RWPE2 (cell line): ENCODE measurements at regions not wholly inside any gene's neighbourhood (a gene's known extent, or its start where the extent isn't known, plus 50 kb on each side); places are given as distances from the start of the nearest gene placed in this dataset.

ENCODE experiments used
- ATAC-seq: fragments of 200-7000 bp; cut with Tn5 transposase; 3 replicates; pipeline ENCODE4 v1.9.1; 2021; ENCODE audit warnings: low read depth
- DNase-seq: peaks from one replicate; pipeline ENCODE4 v3.0.0-alpha.2; 2020; ENCODE audit warnings: low spot score
- H3K27ac ChIP-seq: fragments of 450-650 bp; 2 replicates; pipeline ENCODE4 v1.5.1; 2017; ENCODE audit warnings: mild to moderate bottlenecking; ENCODE audit not compliant: poor library complexity, severe bottlenecking
- H3K27me3 ChIP-seq: fragments of 250-450 bp; sonication (Bioruptor Pico); 2 replicates; pipeline ENCODE4 v1.5.1; 2021; ENCODE audit warnings: mild to moderate bottlenecking, moderate library complexity; ENCODE audit not compliant: insufficient read depth, poor library complexity, severe bottlenecking
- H3K36me3 ChIP-seq: fragments of 250-450 bp; sonication (Bioruptor Pico); 2 replicates; pipeline ENCODE4 v1.5.1; 2020; ENCODE audit warnings: low read depth, mild to moderate bottlenecking, moderate library complexity
- H3K4me1 ChIP-seq: fragments of 250-450 bp; sonication (Bioruptor Pico); 2 replicates; pipeline ENCODE4 v1.5.1; 2021; ENCODE audit warnings: mild to moderate bottlenecking, moderate library complexity; ENCODE audit not compliant: insufficient read depth, poor library complexity, severe bottlenecking
- H3K4me3 ChIP-seq: fragments of 250-450 bp; sonication (Bioruptor Pico); 2 replicates; pipeline ENCODE4 v1.5.1; 2021; ENCODE audit warnings: mild to moderate bottlenecking, moderate library complexity; ENCODE audit not compliant: severe bottlenecking
- H3K9me3 ChIP-seq: fragments of 250-450 bp; sonication (Bioruptor Pico); 2 replicates; pipeline ENCODE4 v1.5.1; 2021; ENCODE audit warnings: mild to moderate bottlenecking, moderate library complexity; ENCODE audit not compliant: severe bottlenecking
- TF ChIP-seq, protein P1 (sequence below): fragments of 450-650 bp; IDR thresholded peaks from one replicate; pipeline ENCODE4 v1.5.1; 2017; ENCODE audit warnings: mild to moderate bottlenecking, moderate library complexity; ENCODE audit not compliant: poor library complexity, severe bottlenecking

DNA sequence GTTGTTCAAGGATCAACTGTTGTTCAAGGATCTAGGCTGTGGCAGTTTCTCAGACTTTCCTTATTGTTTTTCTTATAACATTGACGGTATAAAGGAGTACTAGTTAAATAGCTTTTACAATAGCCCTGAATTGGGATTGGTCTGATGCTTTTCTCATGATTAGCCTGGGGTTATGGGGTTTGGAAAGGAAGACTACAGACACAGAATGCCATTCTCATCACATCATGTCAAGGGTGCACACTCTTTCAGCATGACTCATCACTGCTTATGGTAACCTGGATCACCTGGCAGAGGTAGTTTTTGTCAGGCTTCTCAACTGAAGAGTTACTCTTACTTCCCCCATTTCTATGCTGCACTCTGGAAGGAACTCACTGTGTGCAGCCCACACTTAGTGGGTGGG, 194.2 kb upstream of the NPSR1 start:
- TF ChIP-seq, protein P1, sequence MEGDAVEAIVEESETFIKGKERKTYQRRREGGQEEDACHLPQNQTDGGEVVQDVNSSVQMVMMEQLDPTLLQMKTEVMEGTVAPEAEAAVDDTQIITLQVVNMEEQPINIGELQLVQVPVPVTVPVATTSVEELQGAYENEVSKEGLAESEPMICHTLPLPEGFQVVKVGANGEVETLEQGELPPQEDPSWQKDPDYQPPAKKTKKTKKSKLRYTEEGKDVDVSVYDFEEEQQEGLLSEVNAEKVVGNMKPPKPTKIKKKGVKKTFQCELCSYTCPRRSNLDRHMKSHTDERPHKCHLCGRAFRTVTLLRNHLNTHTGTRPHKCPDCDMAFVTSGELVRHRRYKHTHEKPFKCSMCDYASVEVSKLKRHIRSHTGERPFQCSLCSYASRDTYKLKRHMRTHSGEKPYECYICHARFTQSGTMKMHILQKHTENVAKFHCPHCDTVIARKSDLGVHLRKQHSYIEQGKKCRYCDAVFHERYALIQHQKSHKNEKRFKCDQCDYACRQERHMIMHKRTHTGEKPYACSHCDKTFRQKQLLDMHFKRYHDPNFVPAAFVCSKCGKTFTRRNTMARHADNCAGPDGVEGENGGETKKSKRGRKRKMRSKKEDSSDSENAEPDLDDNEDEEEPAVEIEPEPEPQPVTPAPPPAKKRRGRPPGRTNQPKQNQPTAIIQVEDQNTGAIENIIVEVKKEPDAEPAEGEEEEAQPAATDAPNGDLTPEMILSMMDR: no peak
- ATAC-seq: peak; percentile 100
- H3K36me3 ChIP-seq: no peaks in the 10 kb centered on the region
- H3K27ac ChIP-seq: peak overlapping the region; percentile 69
- DNase-seq: peak; percentile 51
- peaks cover 10% of the 10 kb centered on the region for H3K4me1 ChIP-seq
- H3K9me3 ChIP-seq: no peaks in the 10 kb centered on the region
- no peaks in the 10 kb centered on the region for H3K27me3 ChIP-seq
- H3K4me3 ChIP-seq: no peak overlapping the region

DNA sequence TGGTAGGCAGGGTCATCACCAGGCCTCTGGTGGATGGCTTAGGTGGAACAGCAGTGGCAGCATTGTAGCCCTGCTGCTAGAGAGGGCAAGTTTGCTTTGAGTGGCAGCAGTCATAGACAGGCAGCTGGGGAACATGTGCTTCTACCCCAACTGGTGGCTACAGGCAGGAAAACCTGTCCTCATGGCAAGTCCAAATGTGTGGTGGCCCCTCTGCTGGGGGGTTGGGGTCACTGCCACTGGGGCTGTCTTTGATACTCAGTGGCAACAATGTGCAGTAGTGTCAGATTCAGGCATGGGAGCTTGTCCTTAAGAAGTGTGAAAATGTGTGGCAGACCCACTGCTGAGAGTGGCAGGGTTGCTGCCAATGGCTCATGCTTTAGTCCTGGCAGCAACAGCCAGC, 186.2 kb upstream of the NPSR1 start:
- Histone ChIP-seq H3K27me3 (no peaks in the 10 kb centered on the region), H3K9me3 (no peaks in the 10 kb centered on the region), H3K36me3 (no peaks in the 10 kb centered on the region), H3K27ac (no peak overlapping the region), H3K4me1 (no peaks in the 10 kb centered on the region), H3K4me3 (no peak overlapping the region)
- TF ChIP-seq, protein P1: no peak
- DNase-seq (no peak), ATAC-seq (no peak)

DNA sequence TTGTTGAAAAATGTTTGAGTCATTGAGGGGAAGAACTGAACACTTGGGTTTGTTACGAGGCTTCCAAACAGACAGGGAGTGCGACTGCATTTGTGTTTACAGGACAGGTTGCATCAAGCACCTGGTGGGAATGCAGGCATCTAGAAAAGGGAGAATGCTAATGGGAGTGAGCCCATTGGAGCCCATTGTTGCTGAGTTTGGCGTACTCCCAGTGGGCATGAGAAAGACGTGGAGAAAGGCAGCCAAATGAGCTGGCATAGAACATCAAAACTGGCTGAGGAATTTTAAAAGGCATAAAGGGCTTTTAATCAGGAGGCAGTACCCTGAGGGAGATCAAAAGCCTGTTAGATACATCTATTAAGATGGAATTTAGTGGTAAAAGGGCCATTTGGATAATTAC, 171.6 kb upstream of the NPSR1 start:
- DNase-seq: no peak
- TF ChIP-seq, protein P1: no peak
- no peak for ATAC-seq
- H3K4me3 ChIP-seq: no peak overlapping the region
- H3K27ac ChIP-seq: no peak overlapping the region
- H3K36me3 ChIP-seq: no peaks in the 10 kb centered on the region
- H3K9me3 ChIP-seq: no peaks in the 10 kb centered on the region
- H3K4me1 ChIP-seq: no peaks in the 10 kb centered on the region
- no peaks in the 10 kb centered on the region for H3K27me3 ChIP-seq

DNA sequence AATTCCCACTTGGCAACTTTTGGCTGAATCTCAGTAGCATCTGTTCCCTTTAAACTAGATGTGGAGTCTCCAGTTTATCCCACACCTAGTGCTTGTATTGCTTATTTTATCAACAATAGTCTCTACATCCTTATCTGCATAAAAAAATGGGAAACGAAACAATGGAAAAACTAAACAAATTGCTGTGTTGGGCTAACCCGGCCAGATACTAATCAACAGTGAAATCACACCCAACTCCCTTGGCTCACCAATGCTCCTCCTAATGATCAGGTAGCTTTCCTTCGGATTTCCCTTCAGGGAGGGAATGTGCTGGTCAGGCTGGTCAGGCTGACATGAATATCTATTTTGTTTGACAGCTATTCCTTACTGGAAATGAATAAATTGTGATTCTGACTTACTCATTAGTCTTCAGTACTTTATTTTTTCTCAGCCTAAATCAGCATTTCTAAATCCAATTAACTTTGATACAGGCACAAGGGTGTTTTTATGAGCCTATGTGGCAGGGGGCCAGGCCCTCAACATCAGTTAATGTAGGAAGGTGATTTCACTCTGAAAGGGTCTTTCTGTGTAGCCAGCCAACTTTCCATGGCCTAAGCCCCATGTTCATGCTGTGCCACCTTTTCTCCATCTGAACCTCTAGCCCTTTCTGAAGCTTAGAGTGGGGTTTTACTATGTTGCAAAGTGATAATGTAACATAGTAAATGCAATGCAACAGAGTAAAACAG, 170.5 kb upstream of the NPSR1 start:
- DNase-seq: no peak
- no peaks in the 10 kb centered on the region for H3K36me3 ChIP-seq
- no peak overlapping the region for H3K27ac ChIP-seq
- H3K4me1 ChIP-seq: no peaks in the 10 kb centered on the region
- TF ChIP-seq, protein P1: no peak
- no peak overlapping the region for H3K4me3 ChIP-seq
- H3K27me3 ChIP-seq: no peaks in the 10 kb centered on the region
- no peaks in the 10 kb centered on the region for H3K9me3 ChIP-seq
- ATAC-seq: no peak

DNA sequence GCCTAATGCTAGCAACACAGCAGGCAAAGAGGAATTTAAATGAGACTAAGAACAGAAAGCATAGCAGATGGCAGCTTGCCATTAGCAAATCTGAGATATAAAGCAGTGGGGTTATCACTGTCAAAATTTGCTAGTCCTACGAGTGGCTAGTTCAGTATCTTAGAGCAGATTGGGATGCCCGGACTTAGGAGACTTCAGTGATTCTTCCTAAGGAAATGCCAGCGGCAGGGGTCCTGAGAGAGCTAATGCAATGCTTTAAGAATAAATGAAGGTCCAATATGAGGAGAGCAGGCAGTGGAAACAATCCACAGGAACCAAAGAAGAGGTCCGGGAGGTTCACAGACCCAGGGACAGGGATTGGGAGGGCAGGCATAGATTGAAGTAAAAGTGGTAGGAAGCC, 169.3 kb upstream of the NPSR1 start:
- no peak for DNase-seq
- Histone ChIP-seq H3K4me3 (no peak overlapping the region), H3K27me3 (no peaks in the 10 kb centered on the region), H3K4me1 (no peaks in the 10 kb centered on the region), H3K36me3 (no peaks in the 10 kb centered on the region), H3K27ac (no peak overlapping the region), H3K9me3 (no peaks in the 10 kb centered on the region)
- TF ChIP-seq, protein P1: no peak
- no peak for ATAC-seq
